H1 (cell line): ENCODE measurements at regions not wholly inside any gene's neighbourhood (a gene's known extent, or its start where the extent isn't known, plus 50 kb on each side); places are given as distances from the start of the nearest gene placed in this dataset.

ENCODE experiments used
- CTCF ChIA-PET: fragments of 300-600 bp; sonication (Branson Sonifier 250); formaldehyde crosslinking; loops from one replicate; lab custom pipeline; 2021; ENCODE audit not compliant: partially characterized antibody; lab: Charles Lee
- POLR2A ChIA-PET: fragments of 300-600 bp; sonication (Branson Sonifier 250); formaldehyde crosslinking; loops from one replicate; lab custom pipeline; 2021; ENCODE audit warnings: inconsistent platforms; ENCODE audit not compliant: partially characterized antibody; lab: Charles Lee
- DNase-seq, 2 experiments: peaks; one replicate each; pipeline versions ENCODE4 v3.0.0 to v3.0.0-alpha.2; 2010 to 2022; ENCODE audit warnings: low spot score in 2 of 2, low read depth in 1 of 2, mixed read lengths in 1 of 2
- FAIRE-seq: peaks from 2 replicates; lab custom pipeline; 2011; peaks lifted over from hg19 to GRCh38; lab: Jason Lieb, UNC
- H2AFZ ChIP-seq: 2 replicates; pipeline ENCODE4 v1.8.1; 2012; ENCODE audit warnings: low read length, inconsistent platforms
- H2AK5ac ChIP-seq: 2 replicates; pipeline ENCODE4 v1.6.1; 2013; ENCODE audit warnings: low read depth, low read length
- H2BK120ac ChIP-seq: replicated peaks from 2 replicates; pipeline ENCODE3; 2013; ENCODE audit warnings: low read depth, low read length, inconsistent platforms
- H2BK12ac ChIP-seq: 2 replicates; pipeline ENCODE4 v1.6.1; 2013; ENCODE audit warnings: low read depth, low read length
- H2BK15ac ChIP-seq: 2 replicates; pipeline ENCODE4 v1.6.1; 2013; ENCODE audit warnings: low read length
- H2BK20ac ChIP-seq: 2 replicates; pipeline ENCODE4 v1.6.1; 2013; ENCODE audit warnings: low read length
- H2BK5ac ChIP-seq: 2 replicates; pipeline ENCODE4 v1.6.1; 2013; ENCODE audit warnings: low read depth, low read length
- H3K14ac ChIP-seq: 2 replicates; pipeline ENCODE4 v1.6.1; 2013; ENCODE audit warnings: inconsistent platforms; ENCODE audit not compliant: insufficient read length
- H3K18ac ChIP-seq: 2 replicates; pipeline ENCODE4 v1.6.1; 2013; ENCODE audit warnings: low read length; ENCODE audit errors: extremely low read depth
- H3K23ac ChIP-seq: 2 replicates; pipeline ENCODE4 v1.6.1; 2013; ENCODE audit warnings: inconsistent platforms; ENCODE audit not compliant: insufficient read length
- H3K23me2 ChIP-seq: 2 replicates; pipeline ENCODE4 v1.6.1; 2013; ENCODE audit warnings: low read depth, low read length
- H3K27ac ChIP-seq: 2 replicates; pipeline ENCODE4 v1.6.1; 2011; ENCODE audit warnings: low read depth, low read length, inconsistent platforms
- H3K27me3 ChIP-seq, 4 experiments: replicated peaks in 1 of 4; 1 replicate in 1 of 4; 2 replicates in 3 of 4; pipeline versions ENCODE4 v1.6.1 to v1.8.1; 2011 to 2013; ENCODE audit warnings: low read length in 3 of 4, mild to moderate bottlenecking in 3 of 4, inconsistent platforms in 2 of 4, mixed read lengths in 2 of 4, moderate library complexity in 1 of 4; ENCODE audit not compliant: control insufficient read depth in 3 of 4, insufficient read depth in 3 of 4; ENCODE audit errors: extremely low read depth in 1 of 4
- H3K36me3 ChIP-seq, 4 experiments: 2 replicates each; pipeline versions ENCODE4 v1.6.1 to v1.8.1; 2011 to 2013; ENCODE audit warnings: mild to moderate bottlenecking in 4 of 4, low read length in 3 of 4, moderate library complexity in 2 of 4, control low read depth in 1 of 4, inconsistent platforms in 1 of 4; ENCODE audit not compliant: insufficient read depth in 4 of 4, control insufficient read depth in 2 of 4
- H3K4ac ChIP-seq: replicated peaks from 2 replicates; pipeline ENCODE3; 2013; ENCODE audit warnings: low read length, low read depth, mixed read lengths, inconsistent platforms; ENCODE audit not compliant: insufficient read length
- H3K4me1 ChIP-seq, 4 experiments: replicated peaks in 1 of 4; 1 replicate in 1 of 4; 2 replicates in 3 of 4; pipeline versions ENCODE4 v1.6.1 to v1.8.1; 2011 to 2013; ENCODE audit warnings: low read length in 3 of 4, inconsistent platforms in 2 of 4, mixed read lengths in 1 of 4; ENCODE audit not compliant: insufficient read depth in 4 of 4, control insufficient read depth in 3 of 4
- H3K4me2 ChIP-seq, 2 experiments: 2 replicates each; pipeline versions ENCODE4 v1.6.1 to v1.8.1; 2011 to 2013; ENCODE audit warnings: low read depth in 2 of 2, low read length in 2 of 2, control low read depth in 1 of 2, inconsistent platforms in 1 of 2, mild to moderate bottlenecking in 1 of 2; ENCODE audit not compliant: insufficient read depth in 1 of 2
- H3K4me3 ChIP-seq, 4 experiments: fragments of 200-600, 300-600 bp in 1 of 4; sonication (generic), shearing (Covaris generic), sonication (Bioruptor Twin) in 1 of 4; 2 replicates each; pipeline versions ENCODE4 v1.5.1 to v1.8.1; 2011 to 2016; ENCODE audit warnings: low read length in 4 of 4, low read depth in 3 of 4, control low read depth in 2 of 4, inconsistent platforms in 2 of 4, mild to moderate bottlenecking in 2 of 4, mixed read lengths in 1 of 4, moderate library complexity in 1 of 4; ENCODE audit not compliant: insufficient read depth in 2 of 4; ENCODE audit errors: extremely low read depth in 1 of 4
- H3K56ac ChIP-seq: replicated peaks from 2 replicates; pipeline ENCODE3; 2013; ENCODE audit warnings: low read depth, mild to moderate bottlenecking, mixed read lengths, low read length, inconsistent platforms; ENCODE audit not compliant: insufficient read length
- H3K79me1 ChIP-seq: 2 replicates; pipeline ENCODE4 v1.6.1; 2013; ENCODE audit warnings: low read depth, low read length, control low read depth
- H3K79me2 ChIP-seq, 2 experiments: 2 replicates each; pipeline versions ENCODE4 v1.6.1 to v1.8.1; 2012 to 2013; ENCODE audit warnings: low read length in 2 of 2, mild to moderate bottlenecking in 2 of 2, inconsistent platforms in 1 of 2; ENCODE audit not compliant: insufficient read depth in 2 of 2, control insufficient read depth in 1 of 2
- H3K9ac ChIP-seq, 4 experiments: replicated peaks in 1 of 4; 1 replicate in 1 of 4; 2 replicates in 3 of 4; pipeline versions ENCODE4 v1.6.1 to v1.8.1; 2011 to 2013; ENCODE audit warnings: low read depth in 3 of 4, low read length in 3 of 4, control low read depth in 2 of 4, mild to moderate bottlenecking in 2 of 4, moderate library complexity in 2 of 4, inconsistent platforms in 1 of 4; ENCODE audit errors: extremely low read depth in 1 of 4
- H3K9me3 ChIP-seq, 2 experiments: 2 replicates each; pipeline versions ENCODE4 v1.6.1 to v1.8.1; 2012 to 2013; ENCODE audit warnings: mild to moderate bottlenecking in 2 of 2, moderate library complexity in 2 of 2, control low read depth in 1 of 2, inconsistent platforms in 1 of 2, low read depth in 1 of 2, low read length in 1 of 2, mixed read lengths in 1 of 2; ENCODE audit not compliant: insufficient read depth in 2 of 2
- H4K20me1 ChIP-seq, 2 experiments: replicated peaks in 1 of 2; 2 replicates each; pipeline versions ENCODE3 to v1.8.1; 2011 to 2013; ENCODE audit warnings: inconsistent platforms in 2 of 2, low read length in 2 of 2, mild to moderate bottlenecking in 1 of 2; ENCODE audit not compliant: insufficient read depth in 2 of 2, control insufficient read depth in 1 of 2
- H4K5ac ChIP-seq: 2 replicates; pipeline ENCODE4 v1.6.1; 2013; ENCODE audit warnings: low read length, low read depth, mixed read lengths, inconsistent platforms; ENCODE audit not compliant: insufficient read length
- H4K8ac ChIP-seq: 2 replicates; pipeline ENCODE4 v1.8.0; 2013; ENCODE audit warnings: mild to moderate bottlenecking, moderate library complexity, low read length, inconsistent platforms; ENCODE audit not compliant: insufficient read depth; ENCODE audit errors: extremely low read depth
- H4K91ac ChIP-seq: replicated peaks from 2 replicates; pipeline ENCODE3; 2013; ENCODE audit warnings: low read length, mixed read lengths, inconsistent platforms; ENCODE audit not compliant: insufficient read length
- CEBPB ChIP-seq: IDR thresholded peaks from 2 replicates; pipeline ENCODE4 v1.6.1; 2012; ENCODE audit warnings: low read depth, low read length
- CHD1 ChIP-seq: IDR thresholded peaks from 2 replicates; pipeline ENCODE4 v1.6.1; 2012; ENCODE audit warnings: low read depth, low read length, improper control_type of control experiment
- CHD2 ChIP-seq: IDR thresholded peaks from 2 replicates; pipeline ENCODE4 v1.6.1; 2012; ENCODE audit warnings: low read length, improper control_type of control experiment
- CREB1 ChIP-seq: IDR thresholded peaks from 2 replicates; pipeline ENCODE4 v1.6.1; 2012; ENCODE audit warnings: inconsistent platforms
- EZH2 ChIP-seq: fragments of 200-600 bp; sonication (generic); IDR thresholded peaks from 2 replicates; pipeline ENCODE4 v1.7.1; 2012; ENCODE audit warnings: low read depth, mild to moderate bottlenecking, moderate library complexity, low read length, inconsistent platforms; ENCODE audit not compliant: severe bottlenecking
- GABPA ChIP-seq: IDR thresholded peaks from 2 replicates; pipeline ENCODE4 v1.6.1; 2011; ENCODE audit warnings: mild to moderate bottlenecking, low read length, moderate library complexity, borderline replicate concordance; ENCODE audit not compliant: insufficient read depth
- HDAC6 ChIP-seq: IDR thresholded peaks from one replicate; pipeline ENCODE4 v1.7.1; 2012; ENCODE audit warnings: low read depth, mild to moderate bottlenecking, inconsistent platforms, low read length, moderate library complexity
- RNF2 ChIP-seq: fragments of 200-900, 300-1000 bp; sonication (generic); IDR thresholded peaks from 2 replicates; pipeline ENCODE4 v1.7.1; 2016; ENCODE audit warnings: borderline replicate concordance, low read depth, mild to moderate bottlenecking, antibody characterized with exemption, low read length; ENCODE audit not compliant: poor library complexity, severe bottlenecking; ENCODE audit errors: missing control alignments
- SIN3A ChIP-seq, 2 experiments: IDR thresholded peaks in 1 of 2; conservative IDR thresholded peaks in 1 of 2; 2 replicates each; pipeline ENCODE4 v1.6.1; 2011 to 2012; ENCODE audit warnings: low read length in 2 of 2, improper control_type of control experiment in 1 of 2, low read depth in 1 of 2, mild to moderate bottlenecking in 1 of 2
- SUZ12 ChIP-seq: fragments of 200-600 bp; sonication (generic); IDR thresholded peaks from 2 replicates; pipeline ENCODE4 v1.6.1; 2012; ENCODE audit warnings: mild to moderate bottlenecking, inconsistent platforms, low read length, moderate library complexity, mixed read lengths
- TBP ChIP-seq: IDR thresholded peaks from 2 replicates; pipeline ENCODE4 v1.6.1; 2011; ENCODE audit warnings: low read depth, low read length, improper control_type of control experiment
- TCF12 ChIP-seq: IDR thresholded peaks from 2 replicates; pipeline ENCODE4 v1.6.1; 2011; ENCODE audit warnings: low read depth, mild to moderate bottlenecking, low read length
- WGBS, 2 experiments: shearing (Covaris generic) in 1 of 2; methylation state at CpG; one replicate each; pipeline versions ENCODE4 v1.1.6 to v1.1.7; 2013 to 2015; ENCODE audit warnings: low lambda C conversion rate in 2 of 2, mixed read lengths in 2 of 2, inconsistent platforms in 1 of 2, low coverage in 1 of 2, missing lambda C conversion rate in 1 of 2; ENCODE audit not compliant: insufficient replicate concordance in 2 of 2, insufficient coverage in 1 of 2, insufficient read length in 1 of 2; ENCODE audit errors: extremely low coverage in 1 of 2, missing lambda C conversion rate in 1 of 2; 5-methylcytosine and 5-hydroxymethylcytosine counted together

GRCh38 chr1:238468068-238468467, 577.3 kb upstream of the ZP4 start:
- Histone ChIP-seq H3K4me3 (no peak overlapping the region), H3K79me1 (no peaks in the 10 kb centered on the region), H2BK12ac (no peak overlapping the region), H3K27ac (no peak overlapping the region), H2AK5ac (no peak overlapping the region), H3K14ac (no peak overlapping the region), H4K20me1 (no peaks in the 10 kb centered on the region), H2BK120ac (no peak overlapping the region), H2BK5ac (no peak overlapping the region), H4K91ac (no peak overlapping the region), H4K8ac (no peak overlapping the region), H3K9me3 (no peaks in the 10 kb centered on the region; a peak in 1 of 4 replicates), H3K4me1 (no peaks in the 10 kb centered on the region), H4K5ac (no peak overlapping the region), H3K9ac (no peak overlapping the region), H3K4me2 (no peak overlapping the region), H3K27me3 (no peaks in the 10 kb centered on the region), H3K18ac (no peak overlapping the region), H3K56ac (no peak overlapping the region), H3K23me2 (no peaks in the 10 kb centered on the region), H3K36me3 (no peaks in the 10 kb centered on the region), H2BK20ac (no peak overlapping the region), H2BK15ac (no peak overlapping the region), H3K23ac (no peak overlapping the region), H3K79me2 (no peaks in the 10 kb centered on the region), H3K4ac (no peak overlapping the region), H2AFZ (no peak overlapping the region)
- FAIRE-seq: no peak
- ChIA-PET CTCF (interaction anchor here (0.6 to 1.7 kb wide), 2 partner anchors 14 to 654 kb away, joined by 4 read pairs; no protein-coding TSS in a partner anchor), POLR2A (no interaction called here)
- no peak for DNase-seq
- 86% methylated on average over 6 of the region's 6 CpGs; no CpG with 5 or more reads in 1 of the 2 experiments for WGBS, 2 experiments
- TF ChIP-seq SIN3A (conservative IDR thresholded peaks at IDR 0.05 in 1 of 2, IDR thresholded peaks at IDR 0.05 in 1 of 2; ENCODE audit: low read depth in 1 of 2, low read length in 2 of 2) (no peak), HDAC6 (no peak), TBP (no peak), CHD2 (no peak), CREB1 (no peak), GABPA (no peak), EZH2 (no peak), TCF12 (no peak), CHD1 (no peak), SUZ12 (no peak), RNF2 (no peak), CEBPB (no peak)
